ENCODE measurements at regions not wholly inside any gene's neighbourhood (a gene's known extent, or its start where the extent isn't known, plus 50 kb on each side); places are given as distances from the start of the nearest gene placed in this dataset.

GRCh38 chr11:128055576-128056217 is 531.7 kb downstream of the ETS1 start:
- H3K4me3 ChIP-seq = no peak overlapping the region
- WGBS = 84% methylated on average over 3 of the region's 3 CpGs
- no peak for TF ChIP-seq CTCF (IDR thresholded peaks at IDR 0.05)
- no peak for TF ChIP-seq POLR2AphosphoS5 (IDR thresholded peaks at IDR 0.05)
- no peak for TF ChIP-seq POLR2A (IDR thresholded peaks at IDR 0.05; ENCODE audit: low read depth)
- no peak for TF ChIP-seq EP300 (IDR thresholded peaks at IDR 0.05)
- intact Hi-C loops (cut with DNase I) = no loop called here
- no peaks in the 10 kb centered on the region for H3K9me3 ChIP-seq
- H3K27ac ChIP-seq (replicated peaks in 1 of 4) = no peak overlapping the region
- H3K4me1 ChIP-seq = no peaks in the 10 kb centered on the region
- no peaks in the 10 kb centered on the region for H3K36me3 ChIP-seq
- DNase-seq (ENCODE audit: extremely low spot score) = no peak
- no peaks in the 10 kb centered on the region for H3K27me3 ChIP-seq

GRCh38 chr11:128053981-128054931 is 533.1 kb downstream of the ETS1 start:
- no peak overlapping the region for H3K27ac ChIP-seq (replicated peaks in 1 of 4)
- no peaks in the 10 kb centered on the region for H3K9me3 ChIP-seq
- H3K4me3 ChIP-seq = no peak overlapping the region
- H3K27me3 ChIP-seq = no peaks in the 10 kb centered on the region
- H3K36me3 ChIP-seq = no peaks in the 10 kb centered on the region
- no peak for DNase-seq (ENCODE audit: extremely low spot score)
- TF ChIP-seq CTCF (IDR thresholded peaks at IDR 0.05) (no peak), POLR2A (IDR thresholded peaks at IDR 0.05; ENCODE audit: low read depth) (no peak), POLR2AphosphoS5 (IDR thresholded peaks at IDR 0.05) (no peak), EP300 (IDR thresholded peaks at IDR 0.05) (no peak)
- no peaks in the 10 kb centered on the region for H3K4me1 ChIP-seq
- 66% methylated on average over 2 of the region's 2 CpGs for WGBS
- intact Hi-C loops (cut with DNase I) = no loop called here

- WGBS = 42% methylated on average over 2 of the region's 2 CpGs
- DNase-seq (ENCODE audit: extremely low spot score) = no peak
- no peaks in the 10 kb centered on the region for H3K4me1 ChIP-seq
- no peaks in the 10 kb centered on the region for H3K36me3 ChIP-seq
- no peak overlapping the region for H3K27ac ChIP-seq (replicated peaks in 1 of 4)
- no peaks in the 10 kb centered on the region for H3K27me3 ChIP-seq
- intact Hi-C loops (cut with DNase I) = no loop called here
- TF ChIP-seq EP300 (IDR thresholded peaks at IDR 0.05) (no peak), CTCF (IDR thresholded peaks at IDR 0.05) (no peak), POLR2A (IDR thresholded peaks at IDR 0.05; ENCODE audit: low read depth) (no peak), POLR2AphosphoS5 (IDR thresholded peaks at IDR 0.05) (no peak)
- H3K4me3 ChIP-seq = no peak overlapping the region
- H3K9me3 ChIP-seq = no peaks in the 10 kb centered on the region
Measured at GRCh38 chr11:128052912-128053641, 534.3 kb downstream of the ETS1 start.

- 98% methylated on average over 4 of the region's 4 CpGs for WGBS
- Histone ChIP-seq H3K4me1 (no peaks in the 10 kb centered on the region), H3K4me3 (no peak overlapping the region), H3K36me3 (no peaks in the 10 kb centered on the region), H3K27me3 (no peaks in the 10 kb centered on the region), H3K9me3 (no peaks in the 10 kb centered on the region), H3K27ac (replicated peaks in 1 of 4) (no peak overlapping the region)
- intact Hi-C loops (cut with DNase I) = no loop called here
- TF ChIP-seq POLR2A (IDR thresholded peaks at IDR 0.05; ENCODE audit: low read depth) (no peak), EP300 (IDR thresholded peaks at IDR 0.05) (no peak), CTCF (IDR thresholded peaks at IDR 0.05) (no peak), POLR2AphosphoS5 (IDR thresholded peaks at IDR 0.05) (no peak)
- no peak for DNase-seq (ENCODE audit: extremely low spot score)
Measured at GRCh38 chr11:128048121-128048520, 539.2 kb downstream of the ETS1 start.
